RWPE1 (cell line): ENCODE measurements at regions not wholly inside any gene's neighbourhood (a gene's known extent, or its start where the extent isn't known, plus 50 kb on each side); places are given as distances from the start of the nearest gene placed in this dataset.
"Not testable (repeated sequence)": the region's sequence is repeated elsewhere in the genome, so short reads cannot be mapped to it uniquely, and the experiment has no call there.

Experiments
- CTCF ChIA-PET: fragments of 350-600 bp; sonication (Branson Sonifier 250); formaldehyde crosslinking; extraction: SDS; loops from one replicate; lab custom pipeline; 2021; lab: Yijun Ruan, JAX
- POLR2A ChIA-PET: fragments of 400-600 bp; formaldehyde crosslinking; extraction: SDS; loops from one replicate; lab custom pipeline; 2020; ENCODE audit warnings: antibody characterized with exemption; ENCODE audit not compliant: low non-redundant PET; lab: Yijun Ruan, JAX
- DNase-seq: peaks from one replicate; pipeline ENCODE4 v3.0.0; 2012; ENCODE audit warnings: low spot score
- H3K27ac ChIP-seq: fragments of 450-650 bp; 2 replicates; pipeline ENCODE4 v1.5.1; 2017
- CTCF ChIP-seq: fragments of 450-650 bp; conservative IDR thresholded peaks from 2 replicates; pipeline ENCODE4 v1.5.1; 2017; ENCODE audit warnings: low read depth, mild to moderate bottlenecking

GRCh38 chr3:153469162-153469561 lies 307.1 kb downstream of the RAP2B start:
- no peak overlapping the region for H3K27ac ChIP-seq
- no peak for TF ChIP-seq CTCF
- DNase-seq, result no peak
- ChIA-PET POLR2A (no interaction called here), CTCF (no interaction called here)

GRCh38 chr3:153484842-153485241 lies 322.8 kb downstream of the RAP2B start:
- ChIA-PET POLR2A (no interaction called here), CTCF (no interaction called here)
- no peak for TF ChIP-seq CTCF
- no peak overlapping the region for H3K27ac ChIP-seq
- DNase-seq, result no peak

- CTCF ChIA-PET, result no interaction called here
- no peak for TF ChIP-seq CTCF
- DNase-seq, result no peak
- no peak overlapping the region for H3K27ac ChIP-seq
- POLR2A ChIA-PET, result no interaction called here
These were observed 333.4 kb downstream of the RAP2B start for GRCh38 chr3:153495422-153495821.

GRCh38 chr3:153502682-153503081 lies 340.7 kb downstream of the RAP2B start:
- TF ChIP-seq CTCF, result no peak
- DNase-seq, result no peak
- no peak overlapping the region for H3K27ac ChIP-seq
- ChIA-PET CTCF (no interaction called here), POLR2A (no interaction called here)

- no peak for DNase-seq
- no peak for TF ChIP-seq CTCF
- POLR2A ChIA-PET, result no interaction called here
- CTCF ChIA-PET, result no interaction called here
- no peak overlapping the region for H3K27ac ChIP-seq
These were observed 341.8 kb downstream of the RAP2B start for GRCh38 chr3:153503873-153504272.

- H3K27ac ChIP-seq, CTCF ChIA-PET, DNase-seq, POLR2A ChIA-PET: not testable (repeated sequence)
These were observed 344.2 kb downstream of the RAP2B start for GRCh38 chr3:153506205-153506604.

- POLR2A ChIA-PET, H3K27ac ChIP-seq, DNase-seq, CTCF ChIA-PET: not testable (repeated sequence)
These were observed 344.7 kb downstream of the RAP2B start for GRCh38 chr3:153506686-153507085.

- POLR2A ChIA-PET, result no interaction called here
- H3K27ac ChIP-seq, result no peak overlapping the region
- peak; percentile 1 for DNase-seq
- TF ChIP-seq CTCF, result 0 out of 2 replicates have a peak, but pooled peaks have one; percentile 17
- CTCF ChIA-PET, result interaction anchor here (0.9 kb wide), 1 partner anchor 85 kb away, joined by 3 read pairs; no protein-coding TSS in a partner anchor
These were observed 351.2 kb downstream of the RAP2B start for GRCh38 chr3:153513236-153513635.
